Spleen (tissue), 11 donors: ENCODE measurements at regions not wholly inside any gene's neighbourhood (a gene's known extent, or its start where the extent isn't known, plus 50 kb on each side); places are given as distances from the start of the nearest gene placed in this dataset.

ENCODE experiments used
- DNase-seq: peaks from one replicate; pipeline ENCODE4 v3.0.0-alpha.2; 2020
- H3K27ac ChIP-seq, 8 donors: fragments of 200-600 bp; sonication (generic) in 7 of 8; 1 replicate in 4 of 8; 2 replicates in 4 of 8; pipeline versions ENCODE4 v1.5.0 to v1.8.0; 2016 to 2021; ENCODE audit warnings: inconsistent platforms in 4 of 8, mild to moderate bottlenecking in 4 of 8, moderate library complexity in 1 of 8
- H3K27me3 ChIP-seq, 7 donors: fragments of 200-600 bp; sonication (generic) in 6 of 7; replicated peaks in 1 of 7; 1 replicate in 4 of 7; 2 replicates in 3 of 7; pipeline versions ENCODE4 v1.5.0 to v1.8.0; 2016 to 2021; ENCODE audit warnings: inconsistent platforms in 3 of 7, mild to moderate bottlenecking in 1 of 7
- H3K36me3 ChIP-seq, 6 donors: fragments of 200-600 bp; sonication (generic) in 5 of 6; 1 replicate in 4 of 6; 2 replicates in 2 of 6; pipeline versions ENCODE4 v1.5.0 to v1.8.0; 2016 to 2021; ENCODE audit warnings: inconsistent platforms in 2 of 6
- H3K4me1 ChIP-seq, 6 donors: fragments of 200-600 bp; sonication (generic) in 5 of 6; 1 replicate in 3 of 6; 2 replicates in 3 of 6; pipeline versions ENCODE4 v1.5.0 to v1.8.0; 2016 to 2021; ENCODE audit warnings: inconsistent platforms in 3 of 6
- H3K4me3 ChIP-seq, 8 donors: fragments of 200-600 bp; sonication (generic) in 7 of 8; 1 replicate in 4 of 8; 2 replicates in 4 of 8; pipeline versions ENCODE4 v1.5.0 to v1.8.0; 2016 to 2021; ENCODE audit warnings: inconsistent platforms in 4 of 8, mild to moderate bottlenecking in 4 of 8, moderate library complexity in 2 of 8
- H3K9me3 ChIP-seq, 8 donors: fragments of 200-600 bp; sonication (generic) in 7 of 8; 1 replicate in 4 of 8; 2 replicates in 4 of 8; pipeline versions ENCODE4 v1.5.0 to v1.8.0; 2016 to 2021; ENCODE audit warnings: inconsistent platforms in 4 of 8
- POLR2A ChIP-seq, 3 donors: fragments of 450-650 bp; IDR thresholded peaks; one replicate each; pipeline ENCODE4 v1.5.1; 2017; ENCODE audit warnings: antibody characterized with exemption in 3 of 3, mild to moderate bottlenecking in 1 of 3
- POLR2AphosphoS5 ChIP-seq, 3 donors: sonication (generic); formaldehyde crosslinking; IDR thresholded peaks; one replicate each; pipeline ENCODE4 v1.5.1; 2017; ENCODE audit warnings: antibody characterized with exemption in 3 of 3
- WGBS, 5 donors: extraction: QIAGEN DNeasy Blood & Tissue Kit in 3 of 5; methylation state at CpG; one replicate each; pipeline versions ENCODE4 v1.1.5 to v1.1.7; 2013 to 2018; 5-methylcytosine and 5-hydroxymethylcytosine counted together
- intact Hi-C: fragments of 100-400 bp; cut with DNase I; formaldehyde crosslinking; loops from one replicate; pipeline ENCODE4 v1.15.0; 2023; ENCODE audit warnings: low total_unique reads
- TF ChIP-seq, protein P1 (sequence below), 11 experiments: fragments of 200-600 bp in 7 of 11; fragments of 450-650 bp in 4 of 11; sonication (generic) in 4 of 11; IDR thresholded peaks in 8 of 11; conservative IDR thresholded peaks in 3 of 11; 1 replicate in 7 of 11; 2 replicates in 4 of 11; pipeline versions ENCODE4 v1.4.0 to v1.8.0; 2016 to 2021; ENCODE audit warnings: antibody characterized with exemption in 11 of 11, inconsistent platforms in 4 of 11, mild to moderate bottlenecking in 1 of 11
- donor health status: healthy with polysubstance abuse.
- donor health status: DM: no; HTN: no; CAD: no; lungs with moderate emphysema.
- donor health status: DM: no; HTN: no; CAD: no.
- donor health status: Bipolar disorder and iron deficiency.
- donor health status: healthy.
- donor health status: DM: no; HTN: no; CAD: no.
- donor health status: DM: yes; HTN: yes; CAD: no.

DNA sequence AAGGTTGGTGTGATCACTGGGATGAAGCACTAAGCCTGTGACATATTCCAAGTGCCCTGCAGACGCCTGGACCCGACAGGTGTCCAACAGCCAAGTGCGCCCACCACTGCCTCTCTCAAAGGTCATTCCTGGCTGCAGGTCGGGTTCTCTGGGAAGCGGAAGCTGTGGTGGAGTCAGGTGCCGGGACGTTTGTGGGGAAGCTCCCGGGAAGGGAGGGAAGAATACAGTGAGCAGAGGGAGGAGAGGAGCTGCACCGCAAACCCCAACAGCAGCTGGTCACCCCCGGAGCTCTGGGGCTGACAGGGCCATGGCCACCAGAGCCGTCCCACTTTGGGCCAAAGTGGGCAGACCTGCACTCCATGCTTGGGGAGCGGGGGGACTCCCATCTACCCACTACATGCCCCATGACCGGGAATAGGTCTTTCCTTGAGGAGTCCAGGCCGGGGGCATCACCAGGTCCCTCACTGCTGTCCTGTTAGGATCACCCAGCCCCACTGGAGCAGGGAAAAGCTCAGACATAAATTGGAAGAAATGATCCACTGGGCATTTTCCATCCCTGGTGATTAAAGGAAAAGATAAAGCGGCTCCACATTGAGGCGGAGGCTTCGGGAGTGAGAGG is 84.5 kb upstream of the PPP2R2D start:
- DNase-seq = no peak
- Histone ChIP-seq H3K27me3 (peaks cover 0 to 53% (median 0%) of the 10 kb centered on the region in 7 donors), H3K36me3 (no peaks in the 10 kb centered on the region), H3K4me1 (no peaks in the 10 kb centered on the region), H3K27ac (no peak overlapping the region), H3K4me3 (no peak overlapping the region), H3K9me3 (no peaks in the 10 kb centered on the region)
- 65 to 80% (median 71%) methylated on average over 17 of the region's 17 CpGs for WGBS, 5 donors
- TF ChIP-seq POLR2AphosphoS5 (IDR thresholded peaks at IDR 0.05) (no peak), POLR2A (IDR thresholded peaks at IDR 0.05) (no peak)
- TF ChIP-seq, protein P1, sequence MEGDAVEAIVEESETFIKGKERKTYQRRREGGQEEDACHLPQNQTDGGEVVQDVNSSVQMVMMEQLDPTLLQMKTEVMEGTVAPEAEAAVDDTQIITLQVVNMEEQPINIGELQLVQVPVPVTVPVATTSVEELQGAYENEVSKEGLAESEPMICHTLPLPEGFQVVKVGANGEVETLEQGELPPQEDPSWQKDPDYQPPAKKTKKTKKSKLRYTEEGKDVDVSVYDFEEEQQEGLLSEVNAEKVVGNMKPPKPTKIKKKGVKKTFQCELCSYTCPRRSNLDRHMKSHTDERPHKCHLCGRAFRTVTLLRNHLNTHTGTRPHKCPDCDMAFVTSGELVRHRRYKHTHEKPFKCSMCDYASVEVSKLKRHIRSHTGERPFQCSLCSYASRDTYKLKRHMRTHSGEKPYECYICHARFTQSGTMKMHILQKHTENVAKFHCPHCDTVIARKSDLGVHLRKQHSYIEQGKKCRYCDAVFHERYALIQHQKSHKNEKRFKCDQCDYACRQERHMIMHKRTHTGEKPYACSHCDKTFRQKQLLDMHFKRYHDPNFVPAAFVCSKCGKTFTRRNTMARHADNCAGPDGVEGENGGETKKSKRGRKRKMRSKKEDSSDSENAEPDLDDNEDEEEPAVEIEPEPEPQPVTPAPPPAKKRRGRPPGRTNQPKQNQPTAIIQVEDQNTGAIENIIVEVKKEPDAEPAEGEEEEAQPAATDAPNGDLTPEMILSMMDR (IDR thresholded peaks at IDR 0.05 in 8 of 11, conservative IDR thresholded peaks at IDR 0.05 in 3 of 11) = no peak
- intact Hi-C loops = no loop called here

DNA sequence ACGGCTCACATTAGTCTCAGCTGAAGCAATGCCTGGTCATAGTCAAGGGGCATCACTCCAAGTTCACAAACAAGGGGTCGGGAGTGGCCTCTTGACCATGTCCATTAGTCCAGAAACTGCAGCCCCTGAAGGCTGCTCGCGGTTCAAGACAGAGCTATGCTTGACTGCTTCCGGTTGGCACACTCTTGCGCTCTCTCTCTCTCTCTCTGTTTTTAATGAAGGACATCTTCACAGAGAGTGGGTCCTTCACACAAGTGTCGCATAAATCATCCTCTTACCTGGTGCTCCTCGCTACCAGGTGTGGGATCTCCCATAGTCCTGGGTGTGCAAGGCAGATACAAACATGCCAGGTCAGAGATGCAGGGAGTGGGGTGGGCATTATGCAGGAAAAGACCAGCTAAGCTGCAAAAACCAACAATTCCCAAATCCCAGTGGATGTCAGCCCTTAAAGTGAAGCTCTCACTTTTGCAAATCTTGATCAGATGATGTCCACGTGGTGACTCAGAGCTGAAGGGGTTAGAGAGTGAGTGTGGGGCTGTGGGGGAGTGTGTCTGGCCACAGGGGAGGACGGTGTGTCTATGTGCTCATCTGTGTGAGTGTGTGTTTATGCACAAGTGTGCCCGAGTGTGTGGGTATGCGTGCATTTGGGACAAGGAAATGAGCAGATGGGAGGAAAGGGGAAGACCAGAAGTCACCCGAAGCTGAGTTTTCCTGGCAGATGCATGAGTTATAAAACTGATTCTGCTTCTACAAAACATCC is 83.7 kb upstream of the PPP2R2D start:
- WGBS, 5 donors = 63 to 79% (median 68%) methylated on average over 13 of the region's 13 CpGs
- no peaks in the 10 kb centered on the region for H3K9me3 ChIP-seq
- no peak for TF ChIP-seq POLR2A (IDR thresholded peaks at IDR 0.05)
- intact Hi-C loops = no loop called here
- DNase-seq = no peak
- H3K4me3 ChIP-seq = no peak overlapping the region
- no peaks in the 10 kb centered on the region for H3K36me3 ChIP-seq
- H3K27me3 ChIP-seq = peaks cover 0 to 46% (median 0%) of the 10 kb centered on the region in 7 donors
- H3K27ac ChIP-seq = no peak overlapping the region
- H3K4me1 ChIP-seq = no peaks in the 10 kb centered on the region

GRCh38 chr10:131817866-131818509 is 82.8 kb upstream of the PPP2R2D start:
- Histone ChIP-seq H3K36me3 (no peaks in the 10 kb centered on the region), H3K27me3 (peaks cover 0 to 41% (median 0%) of the 10 kb centered on the region in 7 donors), H3K4me1 (no peaks in the 10 kb centered on the region), H3K4me3 (no peak overlapping the region), H3K27ac (no peak overlapping the region), H3K9me3 (no peaks in the 10 kb centered on the region)
- WGBS, 5 donors = 53 to 62% (median 59%) methylated on average over 13 of the region's 13 CpGs
- intact Hi-C loops = no loop called here
- no peak for TF ChIP-seq POLR2A (IDR thresholded peaks at IDR 0.05)
- TF ChIP-seq, protein P1 (IDR thresholded peaks at IDR 0.05 in 8 of 11, conservative IDR thresholded peaks at IDR 0.05 in 3 of 11) = no peak
- no peak for TF ChIP-seq POLR2AphosphoS5 (IDR thresholded peaks at IDR 0.05)
- no peak for DNase-seq

DNA sequence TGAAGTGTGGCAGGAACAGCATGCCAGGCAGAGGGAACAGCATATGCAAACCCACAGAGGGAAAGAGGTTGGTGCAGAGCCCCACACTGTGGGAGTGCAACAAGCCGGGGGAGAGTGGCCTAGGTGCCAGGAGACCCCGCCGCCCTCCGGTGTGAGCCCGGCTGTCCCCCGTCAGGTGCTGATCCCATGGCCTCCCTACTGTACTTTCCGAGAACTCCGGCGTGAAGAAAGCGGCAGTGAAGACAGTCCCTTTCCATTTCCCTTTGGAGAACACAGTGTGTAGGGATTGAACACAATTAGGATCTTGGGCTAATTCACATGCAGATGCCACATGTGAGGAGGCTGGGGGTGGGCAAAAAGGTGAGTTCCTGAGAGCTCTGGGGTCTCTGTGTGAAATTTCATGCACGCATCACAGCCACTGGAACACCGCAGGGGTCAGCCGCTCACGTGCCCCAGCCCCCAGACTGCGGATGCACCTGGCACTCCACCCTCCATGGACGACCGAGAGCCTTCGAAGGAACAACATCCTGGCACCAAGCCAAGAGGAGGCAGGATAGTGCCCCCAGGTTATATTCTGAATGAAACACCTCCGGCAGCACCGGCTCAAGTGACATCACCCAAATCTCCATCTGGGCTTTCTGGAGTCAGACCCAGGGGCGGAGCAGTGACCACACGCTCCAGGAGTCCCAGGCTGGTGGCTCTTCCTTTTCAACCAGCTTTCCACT is 82.1 kb upstream of the PPP2R2D start:
- TF ChIP-seq POLR2AphosphoS5 (IDR thresholded peaks at IDR 0.05) (no peak), POLR2A (IDR thresholded peaks at IDR 0.05) (no peak)
- TF ChIP-seq, protein P1 (IDR thresholded peaks at IDR 0.05 in 8 of 11, conservative IDR thresholded peaks at IDR 0.05 in 3 of 11) = no peak
- Histone ChIP-seq H3K27me3 (peaks cover 0 to 41% (median 0%) of the 10 kb centered on the region in 7 donors), H3K9me3 (no peaks in the 10 kb centered on the region), H3K4me3 (no peak overlapping the region), H3K4me1 (no peaks in the 10 kb centered on the region), H3K27ac (no peak overlapping the region), H3K36me3 (no peaks in the 10 kb centered on the region)
- intact Hi-C loops = no loop called here
- WGBS, 5 donors = 80 to 90% (median 84%) methylated on average over 22 of the region's 22 CpGs
- no peak for DNase-seq
